HFFc6 (cell line): ENCODE measurements at regions not wholly inside any gene's neighbourhood (a gene's known extent, or its start where the extent isn't known, plus 50 kb on each side); places are given as distances from the start of the nearest gene placed in this dataset.

Source experiments
- DNase-seq: peaks from one replicate; pipeline ENCODE4 v3.0.0-alpha.2; 2018
- H3K27ac Mint-ChIP-seq: 2 replicates; pipeline ENCODE4 v1.8.0; 2020; ENCODE audit warnings: mild to moderate bottlenecking, mixed read lengths
- H3K27me3 Mint-ChIP-seq: 2 replicates; pipeline ENCODE4 v1.8.0; 2021; ENCODE audit warnings: mild to moderate bottlenecking, moderate library complexity, mixed read lengths; ENCODE audit not compliant: insufficient read depth
- H3K36me3 Mint-ChIP-seq: 2 replicates; pipeline ENCODE4 v1.8.0; 2021; ENCODE audit warnings: low read depth, mixed read lengths
- H3K4me1 Mint-ChIP-seq: 2 replicates; pipeline ENCODE4 v1.8.0; 2020; ENCODE audit warnings: low read depth, mixed read lengths
- H3K4me3 Mint-ChIP-seq: 2 replicates; pipeline ENCODE4 v1.8.0; 2020; ENCODE audit warnings: mild to moderate bottlenecking, moderate library complexity, mixed read lengths
- H3K9me3 Mint-ChIP-seq: 2 replicates; pipeline ENCODE4 v1.8.0; 2020; ENCODE audit warnings: mild to moderate bottlenecking, mixed read lengths
- TF ChIP-seq, protein P1 (sequence below): fragments of 200-600 bp; sonication (generic); IDR thresholded peaks from 2 replicates; pipeline ENCODE4 v1.5.0; 2021; ENCODE audit warnings: antibody characterized with exemption, mild to moderate bottlenecking

DNA sequence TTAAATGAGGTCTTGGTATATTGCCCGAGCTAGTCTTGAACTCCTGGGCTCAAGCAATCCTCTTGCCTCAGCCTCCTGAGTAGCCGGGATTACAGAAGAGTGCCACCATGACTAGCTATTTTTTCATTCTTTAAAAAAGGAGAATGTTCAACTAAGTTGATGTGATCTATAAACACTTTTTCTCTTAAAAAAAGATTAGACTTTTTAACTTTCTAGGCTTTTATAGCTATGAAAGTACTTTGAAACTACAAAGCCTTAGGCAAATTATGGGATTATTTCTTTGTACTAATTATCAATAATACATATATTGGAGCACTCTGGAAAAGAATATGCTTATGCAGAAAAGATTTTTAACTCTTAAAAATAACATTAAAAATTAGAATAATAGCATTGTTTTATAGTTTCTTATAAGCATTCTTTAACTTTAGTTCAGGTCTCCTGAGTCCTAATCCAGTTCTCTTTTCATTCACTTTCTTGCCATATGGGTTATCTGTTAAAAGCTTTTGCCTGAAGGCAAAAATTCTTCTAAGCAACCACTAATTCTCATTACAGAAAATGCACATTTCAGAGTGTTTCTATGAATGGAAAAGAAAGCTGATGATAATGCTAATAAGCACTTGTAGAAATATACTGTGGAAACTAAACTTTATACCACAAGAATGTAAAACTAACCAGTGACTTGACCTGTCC is 87.8 kb downstream of the DPPA2 start:
- H3K36me3 Mint-ChIP-seq, result no peaks in the 10 kb centered on the region
- TF ChIP-seq, protein P1, sequence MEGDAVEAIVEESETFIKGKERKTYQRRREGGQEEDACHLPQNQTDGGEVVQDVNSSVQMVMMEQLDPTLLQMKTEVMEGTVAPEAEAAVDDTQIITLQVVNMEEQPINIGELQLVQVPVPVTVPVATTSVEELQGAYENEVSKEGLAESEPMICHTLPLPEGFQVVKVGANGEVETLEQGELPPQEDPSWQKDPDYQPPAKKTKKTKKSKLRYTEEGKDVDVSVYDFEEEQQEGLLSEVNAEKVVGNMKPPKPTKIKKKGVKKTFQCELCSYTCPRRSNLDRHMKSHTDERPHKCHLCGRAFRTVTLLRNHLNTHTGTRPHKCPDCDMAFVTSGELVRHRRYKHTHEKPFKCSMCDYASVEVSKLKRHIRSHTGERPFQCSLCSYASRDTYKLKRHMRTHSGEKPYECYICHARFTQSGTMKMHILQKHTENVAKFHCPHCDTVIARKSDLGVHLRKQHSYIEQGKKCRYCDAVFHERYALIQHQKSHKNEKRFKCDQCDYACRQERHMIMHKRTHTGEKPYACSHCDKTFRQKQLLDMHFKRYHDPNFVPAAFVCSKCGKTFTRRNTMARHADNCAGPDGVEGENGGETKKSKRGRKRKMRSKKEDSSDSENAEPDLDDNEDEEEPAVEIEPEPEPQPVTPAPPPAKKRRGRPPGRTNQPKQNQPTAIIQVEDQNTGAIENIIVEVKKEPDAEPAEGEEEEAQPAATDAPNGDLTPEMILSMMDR, result no peak
- no peaks in the 10 kb centered on the region for H3K27me3 Mint-ChIP-seq
- no peak overlapping the region for H3K27ac Mint-ChIP-seq
- H3K4me1 Mint-ChIP-seq, result no peaks in the 10 kb centered on the region
- H3K9me3 Mint-ChIP-seq, result peaks cover 25% of the 10 kb centered on the region
- no peak overlapping the region for H3K4me3 Mint-ChIP-seq
- DNase-seq, result no peak

DNA sequence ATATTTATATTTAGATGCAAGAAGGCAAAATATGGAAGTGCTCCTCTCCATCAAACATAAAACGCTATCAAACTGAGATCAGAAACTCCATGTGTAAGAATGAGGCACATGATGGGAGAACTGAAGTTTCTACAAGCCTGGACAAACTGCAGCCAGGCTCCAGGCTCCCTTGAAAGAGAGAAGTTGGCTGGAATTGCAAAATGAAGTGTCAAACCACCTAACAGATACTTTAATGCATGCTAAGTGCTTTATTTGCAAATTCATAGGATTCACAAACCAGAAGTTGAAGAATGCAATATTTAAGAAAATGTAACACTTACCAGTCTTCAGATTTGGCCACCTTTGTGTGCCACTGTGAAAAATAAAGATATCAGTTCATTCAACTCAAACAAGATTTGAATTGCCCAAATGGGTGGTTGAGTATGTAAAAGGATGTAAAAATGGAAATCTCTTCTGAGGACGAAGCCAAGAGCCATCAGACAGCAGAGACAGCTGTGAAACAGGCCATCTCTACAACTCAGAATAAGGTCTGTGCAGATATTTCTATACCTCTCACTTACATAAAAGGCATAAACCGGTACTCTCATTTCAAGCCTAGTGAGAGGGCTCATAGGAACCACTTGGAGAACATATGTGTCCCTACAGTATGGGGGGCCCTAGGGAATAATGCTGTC is 87.0 kb downstream of the DPPA2 start:
- peaks cover 30% of the 10 kb centered on the region for H3K9me3 Mint-ChIP-seq
- no peaks in the 10 kb centered on the region for H3K27me3 Mint-ChIP-seq
- TF ChIP-seq, protein P1, result no peak
- H3K36me3 Mint-ChIP-seq, result no peaks in the 10 kb centered on the region
- H3K4me1 Mint-ChIP-seq, result no peaks in the 10 kb centered on the region
- H3K27ac Mint-ChIP-seq, result no peak overlapping the region
- DNase-seq, result no peak
- H3K4me3 Mint-ChIP-seq, result no peak overlapping the region

DNA sequence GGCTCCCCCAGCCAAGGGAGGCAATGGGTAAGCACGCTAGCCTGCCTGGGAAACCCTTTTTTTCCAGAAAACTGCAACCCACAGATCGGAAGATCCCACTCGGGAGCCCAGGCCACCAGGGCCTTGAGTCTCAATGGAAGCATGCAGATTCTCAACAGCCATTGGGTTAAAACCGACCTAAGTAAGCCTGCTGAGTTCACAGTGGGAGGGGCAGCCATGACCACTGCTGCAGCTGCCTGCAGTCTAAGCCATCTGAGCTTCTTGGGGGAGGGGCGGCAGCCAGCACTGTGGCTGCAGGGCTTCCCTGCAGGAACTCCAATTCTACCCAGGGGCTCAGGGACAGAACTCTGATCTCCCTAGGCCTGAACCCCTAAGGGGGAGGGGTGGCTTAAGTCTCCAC is 82.0 kb downstream of the DPPA2 start:
- TF ChIP-seq, protein P1, result no peak
- Mint-ChIP-seq H3K4me1 (no peaks in the 10 kb centered on the region), H3K36me3 (no peaks in the 10 kb centered on the region), H3K27ac (no peak overlapping the region), H3K4me3 (no peak overlapping the region), H3K9me3 (peaks cover 45% of the 10 kb centered on the region), H3K27me3 (peaks cover 1% of the 10 kb centered on the region)
- DNase-seq, result no peak

DNA sequence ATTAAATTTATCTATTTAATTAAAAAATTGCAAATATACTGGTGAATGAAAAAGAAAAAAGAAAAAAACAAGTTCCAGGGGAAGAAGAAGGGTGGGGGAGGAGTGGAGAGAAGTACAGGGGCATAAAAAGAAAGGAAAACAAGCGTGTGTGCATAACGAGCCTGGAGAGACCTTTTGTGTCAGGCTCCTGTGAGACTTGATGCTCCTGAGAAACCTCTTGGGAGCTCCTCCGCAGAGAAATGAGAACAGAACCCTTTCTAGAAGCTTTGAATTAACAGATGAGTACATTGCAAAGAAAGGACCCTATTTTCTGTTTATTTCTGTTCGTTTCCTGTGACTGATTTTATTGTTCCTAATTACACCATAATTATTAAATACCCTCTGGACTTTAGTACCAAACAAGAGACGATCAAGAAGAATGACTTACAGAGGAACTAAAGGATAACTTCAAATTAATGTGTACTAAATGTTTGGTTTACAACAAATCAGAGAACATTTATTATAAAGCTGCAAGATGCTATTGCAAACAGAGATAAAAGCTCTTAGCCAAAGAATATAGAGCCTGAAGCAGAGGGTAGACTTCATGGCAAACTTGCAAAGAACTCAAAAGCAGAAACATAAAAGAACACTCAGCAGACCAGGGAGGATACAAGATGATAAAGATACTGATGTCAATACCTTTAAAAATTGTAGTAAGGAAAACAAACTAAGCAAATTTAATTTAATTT is 74.7 kb downstream of the DPPA2 start:
- H3K9me3 Mint-ChIP-seq, result peaks cover 21% of the 10 kb centered on the region; the same call in 1 of the 2 replicates
- no peak overlapping the region for H3K27ac Mint-ChIP-seq
- H3K36me3 Mint-ChIP-seq, result no peaks in the 10 kb centered on the region
- DNase-seq, result no peak
- peaks cover 1% of the 10 kb centered on the region for H3K27me3 Mint-ChIP-seq
- H3K4me3 Mint-ChIP-seq, result no peak overlapping the region
- TF ChIP-seq, protein P1, result no peak
- no peaks in the 10 kb centered on the region for H3K4me1 Mint-ChIP-seq

DNA sequence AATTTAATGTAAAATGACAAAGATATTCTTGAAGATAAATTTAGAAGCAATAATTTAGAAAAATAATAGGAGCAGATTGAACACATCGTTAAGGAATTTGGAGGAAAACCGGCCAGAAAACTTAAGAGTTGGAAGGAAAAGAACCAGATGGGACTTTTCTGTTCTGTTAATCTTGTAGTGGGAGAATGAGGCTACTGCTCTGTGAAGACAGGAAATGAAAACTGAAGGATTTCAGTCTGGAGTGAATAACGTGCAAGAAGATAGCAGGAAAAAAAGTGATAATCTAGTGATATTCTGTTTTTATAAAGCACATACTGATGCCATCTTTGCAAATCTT is 74.2 kb downstream of the DPPA2 start:
- H3K27me3 Mint-ChIP-seq, result peaks cover 1% of the 10 kb centered on the region
- no peak for DNase-seq
- TF ChIP-seq, protein P1, result no peak
- H3K9me3 Mint-ChIP-seq, result peaks cover 23% of the 10 kb centered on the region
- no peak overlapping the region for H3K4me3 Mint-ChIP-seq
- no peaks in the 10 kb centered on the region for H3K4me1 Mint-ChIP-seq
- no peak overlapping the region for H3K27ac Mint-ChIP-seq
- no peaks in the 10 kb centered on the region for H3K36me3 Mint-ChIP-seq
